ENCODE measurements at regions not wholly inside any gene's neighbourhood (a gene's known extent, or its start where the extent isn't known, plus 50 kb on each side); places are given as distances from the start of the nearest gene placed in this dataset.

DNA sequence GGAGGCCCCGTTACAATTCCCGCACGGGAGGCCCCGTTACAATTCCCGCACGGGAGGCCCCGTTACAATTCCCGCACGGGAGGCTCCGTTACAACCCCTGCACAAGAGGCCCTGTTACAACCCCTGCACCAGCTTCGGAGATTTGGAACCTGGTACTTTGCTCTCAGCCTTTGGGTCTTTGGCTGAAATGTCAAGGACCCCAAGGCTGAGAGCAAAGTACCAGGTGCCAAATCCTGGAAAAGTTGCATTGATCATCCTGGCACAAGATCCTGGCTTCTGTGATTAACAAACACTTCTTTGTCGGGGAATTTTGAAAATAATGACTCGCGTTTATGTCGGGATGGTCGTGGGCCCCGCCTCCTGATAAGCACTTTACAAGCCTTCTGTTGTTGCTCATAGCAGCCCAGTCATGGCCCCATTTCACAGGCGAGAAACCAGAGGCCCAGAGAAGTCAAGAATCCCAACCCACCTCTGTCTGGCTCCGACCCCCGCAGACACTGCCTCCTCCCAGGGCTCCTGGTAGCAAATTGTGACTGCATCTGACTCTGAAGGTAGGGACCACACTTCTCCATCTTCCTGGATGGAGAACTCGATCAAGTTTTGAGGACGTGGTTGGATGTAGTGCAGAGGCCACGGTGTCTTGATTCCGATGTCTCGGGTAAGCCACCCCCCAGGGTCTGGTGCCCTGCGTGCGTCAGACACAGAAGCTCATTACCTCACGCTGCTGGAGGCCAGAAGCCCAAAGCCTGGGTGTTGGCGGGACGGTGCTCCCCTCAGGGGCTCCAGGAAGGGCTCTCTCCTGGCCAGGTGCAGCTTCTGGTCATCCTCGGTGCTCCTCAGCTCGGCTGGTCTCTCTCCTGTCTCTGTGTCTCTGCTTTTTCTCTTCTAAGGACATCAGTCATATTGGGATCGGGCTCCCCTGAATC, 60.3 kb downstream of the ADRA2C start:
- Histone ChIP-seq H3K36me3 (replicated peaks; ENCODE audit: insufficient read depth, low read depth) (no peaks in the 10 kb centered on the region), H3K4me3 (no peak overlapping the region), H3K9me3 (ENCODE audit: low read depth) (no peaks in the 10 kb centered on the region), H3K9me2 (replicated peaks; ENCODE audit: insufficient read depth) (no peaks in the 10 kb centered on the region), H3K27me3 (no peaks in the 10 kb centered on the region), H3K4me2 (no peak overlapping the region), H3K79me2 (no peaks in the 10 kb centered on the region), H3K27ac (no peak overlapping the region), H3K4me1 (ENCODE audit: insufficient read depth) (no peaks in the 10 kb centered on the region), H4K20me1 (ENCODE audit: insufficient read depth, poor library complexity, severe bottlenecking) (no peaks in the 10 kb centered on the region), H2AFZ (no peak overlapping the region)
- no peak for TF ChIP-seq EZH2phosphoT487 (IDR thresholded peaks at IDR 0.05; ENCODE audit: low read depth, severe bottlenecking, unreplicated experiment)
- TF ChIP-seq EZH2 (IDR thresholded peaks at IDR 0.05; ENCODE audit: borderline replicate concordance) = no peak
- TF ChIP-seq, protein P1, sequence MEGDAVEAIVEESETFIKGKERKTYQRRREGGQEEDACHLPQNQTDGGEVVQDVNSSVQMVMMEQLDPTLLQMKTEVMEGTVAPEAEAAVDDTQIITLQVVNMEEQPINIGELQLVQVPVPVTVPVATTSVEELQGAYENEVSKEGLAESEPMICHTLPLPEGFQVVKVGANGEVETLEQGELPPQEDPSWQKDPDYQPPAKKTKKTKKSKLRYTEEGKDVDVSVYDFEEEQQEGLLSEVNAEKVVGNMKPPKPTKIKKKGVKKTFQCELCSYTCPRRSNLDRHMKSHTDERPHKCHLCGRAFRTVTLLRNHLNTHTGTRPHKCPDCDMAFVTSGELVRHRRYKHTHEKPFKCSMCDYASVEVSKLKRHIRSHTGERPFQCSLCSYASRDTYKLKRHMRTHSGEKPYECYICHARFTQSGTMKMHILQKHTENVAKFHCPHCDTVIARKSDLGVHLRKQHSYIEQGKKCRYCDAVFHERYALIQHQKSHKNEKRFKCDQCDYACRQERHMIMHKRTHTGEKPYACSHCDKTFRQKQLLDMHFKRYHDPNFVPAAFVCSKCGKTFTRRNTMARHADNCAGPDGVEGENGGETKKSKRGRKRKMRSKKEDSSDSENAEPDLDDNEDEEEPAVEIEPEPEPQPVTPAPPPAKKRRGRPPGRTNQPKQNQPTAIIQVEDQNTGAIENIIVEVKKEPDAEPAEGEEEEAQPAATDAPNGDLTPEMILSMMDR (IDR thresholded peaks at IDR 0.05; ENCODE audit: poor library complexity) = no peak
- no peak for DNase-seq (ENCODE audit: low spot score)
- 76% methylated on average over 31 of the region's 33 CpGs for WGBS (ENCODE audit: low lambda C conversion rate, missing lambda C conversion rate)

DNA sequence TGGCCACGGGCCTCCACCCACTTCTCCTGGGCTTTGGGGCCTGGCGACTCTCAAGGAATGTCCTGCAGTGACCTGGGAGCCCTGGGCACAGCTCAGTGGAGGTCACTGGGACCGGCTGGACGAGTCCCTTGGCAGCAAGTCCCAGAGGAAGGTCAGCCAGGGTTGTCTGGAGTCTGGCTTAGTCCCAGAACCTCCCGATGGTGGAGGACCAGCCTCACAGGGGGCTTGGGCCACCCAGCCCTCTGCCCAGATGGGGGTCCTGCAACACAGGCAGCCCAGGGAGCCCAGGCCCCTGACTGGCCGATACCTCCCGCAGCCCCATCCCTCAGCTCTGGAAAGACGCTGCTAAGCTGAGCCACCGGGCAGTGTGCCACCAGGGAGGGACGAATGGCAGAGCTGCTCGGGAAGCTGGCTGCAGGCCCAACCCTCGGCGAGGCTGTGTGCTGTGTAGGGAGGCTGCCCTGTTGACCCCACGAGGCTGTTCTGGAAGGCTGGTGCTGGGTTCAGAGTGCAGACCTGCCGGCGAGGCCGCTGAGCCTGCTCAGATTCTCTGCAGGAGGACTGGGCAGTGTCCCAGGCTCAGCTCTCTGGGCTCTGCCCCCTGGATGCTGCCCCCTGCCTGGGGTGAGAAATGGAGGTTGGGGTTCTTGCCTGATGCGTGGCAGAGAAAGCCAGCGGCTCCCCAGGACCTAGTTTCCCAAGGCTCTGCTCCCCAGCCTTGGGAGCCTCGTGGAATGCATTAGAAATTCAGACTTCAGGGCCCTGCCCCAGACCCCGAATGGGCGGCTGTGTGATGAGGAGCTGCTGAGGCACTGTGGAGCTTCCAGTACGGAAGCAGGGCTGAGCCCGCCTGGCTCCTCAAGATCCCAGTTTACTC, 61.7 kb downstream of the ADRA2C start:
- 81% methylated on average over 22 of the region's 24 CpGs for WGBS (ENCODE audit: low lambda C conversion rate, missing lambda C conversion rate)
- no peaks in the 10 kb centered on the region for H3K36me3 ChIP-seq (replicated peaks; ENCODE audit: insufficient read depth, low read depth)
- H4K20me1 ChIP-seq (ENCODE audit: insufficient read depth, poor library complexity, severe bottlenecking) = no peaks in the 10 kb centered on the region
- no peak overlapping the region for H3K4me3 ChIP-seq
- H3K27me3 ChIP-seq = no peaks in the 10 kb centered on the region
- H3K4me1 ChIP-seq (ENCODE audit: insufficient read depth) = no peaks in the 10 kb centered on the region
- TF ChIP-seq EZH2 (IDR thresholded peaks at IDR 0.05; ENCODE audit: borderline replicate concordance) (no peak), EZH2phosphoT487 (IDR thresholded peaks at IDR 0.05; ENCODE audit: low read depth, severe bottlenecking, unreplicated experiment) (no peak)
- TF ChIP-seq, protein P1 (IDR thresholded peaks at IDR 0.05; ENCODE audit: poor library complexity) = no peak
- H3K27ac ChIP-seq = no peak overlapping the region
- H3K9me3 ChIP-seq (ENCODE audit: low read depth) = no peaks in the 10 kb centered on the region
- H3K9me2 ChIP-seq (replicated peaks; ENCODE audit: insufficient read depth) = no peaks in the 10 kb centered on the region
- DNase-seq (ENCODE audit: low spot score) = peak; percentile 53
- no peak overlapping the region for H3K4me2 ChIP-seq
- no peak overlapping the region for H2AFZ ChIP-seq
- H3K79me2 ChIP-seq = no peaks in the 10 kb centered on the region

DNA sequence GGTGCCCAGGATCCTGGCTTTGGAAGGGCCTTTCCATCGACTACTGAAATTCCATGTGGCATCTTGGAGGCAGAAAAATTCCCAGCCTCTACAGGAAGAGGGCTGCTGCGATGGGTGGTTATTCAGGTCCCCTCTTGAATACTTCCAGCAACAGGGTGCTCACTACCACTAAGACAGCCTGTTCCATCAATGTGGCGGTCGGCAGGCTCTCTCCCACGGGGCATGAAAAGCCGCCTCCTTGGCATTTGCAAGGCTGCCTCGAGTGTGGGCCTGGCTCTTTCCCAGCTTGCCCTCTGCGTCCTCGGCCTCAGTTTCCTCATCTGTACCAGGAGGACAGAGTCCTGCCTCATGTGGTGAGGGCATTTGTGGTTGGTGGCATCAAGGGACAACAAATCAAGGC, 62.4 kb downstream of the ADRA2C start:
- no peak overlapping the region for H3K4me3 ChIP-seq
- no peak for TF ChIP-seq EZH2 (IDR thresholded peaks at IDR 0.05; ENCODE audit: borderline replicate concordance)
- TF ChIP-seq EZH2phosphoT487 (IDR thresholded peaks at IDR 0.05; ENCODE audit: low read depth, severe bottlenecking, unreplicated experiment) = no peak
- TF ChIP-seq, protein P1 (IDR thresholded peaks at IDR 0.05; ENCODE audit: poor library complexity) = no peak
- no peaks in the 10 kb centered on the region for H3K79me2 ChIP-seq
- H4K20me1 ChIP-seq (ENCODE audit: insufficient read depth, poor library complexity, severe bottlenecking) = no peaks in the 10 kb centered on the region
- no peaks in the 10 kb centered on the region for H3K4me1 ChIP-seq (ENCODE audit: insufficient read depth)
- H3K27me3 ChIP-seq = no peaks in the 10 kb centered on the region
- no peak for DNase-seq (ENCODE audit: low spot score)
- 94% methylated on average over 9 of the region's 9 CpGs for WGBS (ENCODE audit: low lambda C conversion rate, missing lambda C conversion rate)
- no peak overlapping the region for H3K4me2 ChIP-seq
- H3K27ac ChIP-seq = no peak overlapping the region
- H3K9me3 ChIP-seq (ENCODE audit: low read depth) = no peaks in the 10 kb centered on the region
- H3K36me3 ChIP-seq (replicated peaks; ENCODE audit: insufficient read depth, low read depth) = no peaks in the 10 kb centered on the region
- no peak overlapping the region for H2AFZ ChIP-seq
- no peaks in the 10 kb centered on the region for H3K9me2 ChIP-seq (replicated peaks; ENCODE audit: insufficient read depth)

Measured in hepatocyte (in vitro differentiated cells).